SIG-M5 (cell line): ENCODE measurements at regions not wholly inside any gene's neighbourhood (a gene's known extent, or its start where the extent isn't known, plus 50 kb on each side); places are given as distances from the start of the nearest gene placed in this dataset.
A peak's percentile ranks its signal among the peaks of the same experiment; 100 is the strongest.

Experiments
- DNase-seq: peaks from one replicate; lab custom pipeline; 2025; lab: John Stamatoyannopoulos, UW

DNA sequence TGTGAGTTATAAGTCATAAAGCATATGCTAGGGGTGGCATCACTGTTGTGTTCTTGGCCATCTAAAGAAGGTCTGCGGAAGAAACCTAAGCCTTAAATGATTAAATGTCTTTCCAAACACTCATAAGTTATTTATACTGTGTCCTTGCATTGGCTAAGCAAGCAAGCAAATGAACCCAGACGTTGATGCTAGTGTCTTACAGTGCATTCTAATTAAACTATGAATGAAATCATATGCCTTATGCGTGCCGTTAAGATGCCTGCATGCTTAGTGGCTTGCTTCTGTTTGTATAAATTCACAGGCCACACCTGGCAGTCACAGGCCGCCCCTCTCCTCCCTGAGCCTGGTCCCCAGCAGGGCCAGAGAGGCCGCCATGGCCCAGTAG lies 49.9 kb downstream of the RIN2 start:
- no peak for DNase-seq

GRCh38 chr20:19808498-19808897 lies 50.4 kb downstream of the RIN2 start:
- DNase-seq = no peak

GRCh38 chr20:19809505-19809904 lies 51.4 kb downstream of the RIN2 start:
- DNase-seq = no peak

DNA sequence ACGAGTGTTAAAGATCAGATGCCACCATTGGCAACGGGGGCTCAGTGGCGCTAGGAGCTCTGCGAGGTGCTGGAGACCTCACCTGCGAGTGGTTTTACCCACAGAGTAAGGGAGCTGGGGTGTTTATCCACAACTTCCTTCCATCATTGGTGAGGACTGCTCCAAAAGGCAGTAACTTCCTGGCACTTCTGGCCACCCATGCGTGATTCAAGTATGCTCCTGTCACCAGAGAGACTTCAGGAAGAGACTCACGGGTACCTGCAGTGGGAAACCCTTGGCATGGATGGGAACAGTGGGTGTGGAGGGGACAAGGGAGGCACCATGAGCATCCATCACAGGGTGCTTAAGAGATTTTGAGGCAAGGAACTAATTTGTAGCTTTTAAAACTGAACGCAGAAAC lies 53.2 kb downstream of the RIN2 start:
- no peak for DNase-seq

DNA sequence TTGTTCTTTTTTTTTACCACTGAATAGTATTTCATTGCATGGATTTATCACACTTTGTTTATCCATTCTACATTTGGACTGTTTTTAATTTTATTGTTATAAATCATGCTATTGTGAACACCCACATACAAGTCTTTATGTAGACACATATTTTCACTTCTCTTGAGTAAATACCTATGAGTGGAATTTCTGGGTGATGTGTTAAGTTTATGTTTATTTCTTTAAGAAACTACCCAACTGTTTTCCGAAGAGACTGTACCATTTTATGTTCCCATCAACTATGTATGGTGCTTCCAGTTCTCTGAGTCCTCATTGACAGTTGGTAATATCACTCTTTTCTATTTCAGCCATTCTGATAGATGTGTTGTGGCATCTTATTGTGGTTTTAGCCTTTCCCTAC lies 54.0 kb downstream of the RIN2 start:
- DNase-seq = no peak

GRCh38 chr20:19812696-19813095 lies 54.6 kb downstream of the RIN2 start:
- no peak for DNase-seq

- no peak for DNase-seq
Observed at GRCh38 chr20:19813846-19814640, 56.0 kb downstream of the RIN2 start.

DNA sequence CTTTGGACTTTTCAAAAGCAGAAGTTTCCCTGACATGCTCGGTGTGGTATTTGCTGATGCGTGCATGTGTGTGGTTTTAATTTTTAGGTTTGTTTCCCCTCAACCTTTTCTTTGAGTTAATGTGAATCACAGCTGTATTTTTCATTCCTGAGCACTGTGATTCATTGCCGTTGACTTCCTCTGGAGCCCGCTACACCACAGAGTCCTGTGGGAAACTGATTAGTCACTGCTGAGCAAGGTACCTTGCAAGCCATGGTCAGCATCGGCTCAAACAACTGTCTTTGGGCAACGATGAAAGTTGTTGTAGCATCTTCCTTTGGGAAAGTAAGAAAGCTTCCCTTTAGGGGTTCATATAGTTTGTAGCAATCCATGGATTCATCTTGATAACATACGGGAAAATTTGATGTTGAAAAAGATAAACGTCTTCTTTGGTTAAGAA lies 57.5 kb downstream of the RIN2 start:
- DNase-seq = no peak

GRCh38 chr20:19816386-19816785 lies 58.3 kb downstream of the RIN2 start:
- no peak for DNase-seq

GRCh38 chr20:19817017-19817416 lies 59.0 kb downstream of the RIN2 start:
- DNase-seq = no peak

DNA sequence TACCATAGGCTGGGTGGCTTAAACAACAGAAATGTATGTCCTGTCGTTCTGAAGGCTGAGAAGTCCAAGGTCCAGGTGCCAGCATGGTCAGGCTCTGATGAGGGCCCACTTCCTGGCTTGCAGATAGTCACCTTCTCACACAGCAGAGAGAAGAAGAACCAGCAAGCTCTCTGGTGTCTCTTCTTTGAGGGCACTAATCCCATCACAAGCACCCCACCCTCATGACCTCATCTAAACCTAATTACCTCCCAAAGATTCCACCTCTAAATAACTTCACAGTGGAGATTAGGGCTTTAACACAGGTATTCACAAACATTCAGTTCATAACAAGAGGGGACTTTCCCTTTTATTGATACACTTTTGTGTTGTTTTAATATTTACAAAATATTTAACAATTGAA lies 61.1 kb downstream of the RIN2 start:
- no peak for DNase-seq

GRCh38 chr20:19820555-19821211 lies 62.6 kb downstream of the RIN2 start:
- no peak for DNase-seq

DNA sequence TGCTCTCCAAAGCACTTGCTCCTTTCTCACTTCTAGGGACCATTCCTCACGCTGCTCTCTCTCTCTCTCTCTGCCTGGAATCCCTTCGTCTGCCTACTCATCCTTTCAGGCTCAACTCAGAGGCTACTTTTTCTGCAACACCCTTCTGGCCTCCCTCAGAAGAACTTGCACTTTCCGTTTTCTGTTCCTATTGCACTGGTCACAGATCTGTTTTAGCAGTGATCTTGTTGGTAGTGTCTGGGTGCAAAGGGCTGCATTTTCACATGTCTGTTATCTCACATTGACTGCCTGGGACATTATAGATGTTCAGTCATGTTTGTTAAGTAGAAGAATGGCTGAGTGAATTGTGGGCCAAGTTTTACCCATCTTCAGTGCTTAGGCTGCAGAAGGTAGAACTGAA lies 63.5 kb downstream of the RIN2 start:
- no peak for DNase-seq

- no peak for DNase-seq
Observed at GRCh38 chr20:19823216-19823615, 65.2 kb downstream of the RIN2 start.

GRCh38 chr20:19823971-19824370 lies 65.9 kb downstream of the RIN2 start:
- no peak for DNase-seq

GRCh38 chr20:19824861-19825260 lies 66.8 kb downstream of the RIN2 start:
- DNase-seq = no peak

- no peak for DNase-seq
Observed at GRCh38 chr20:19826179-19826914, 68.3 kb downstream of the RIN2 start.

DNA sequence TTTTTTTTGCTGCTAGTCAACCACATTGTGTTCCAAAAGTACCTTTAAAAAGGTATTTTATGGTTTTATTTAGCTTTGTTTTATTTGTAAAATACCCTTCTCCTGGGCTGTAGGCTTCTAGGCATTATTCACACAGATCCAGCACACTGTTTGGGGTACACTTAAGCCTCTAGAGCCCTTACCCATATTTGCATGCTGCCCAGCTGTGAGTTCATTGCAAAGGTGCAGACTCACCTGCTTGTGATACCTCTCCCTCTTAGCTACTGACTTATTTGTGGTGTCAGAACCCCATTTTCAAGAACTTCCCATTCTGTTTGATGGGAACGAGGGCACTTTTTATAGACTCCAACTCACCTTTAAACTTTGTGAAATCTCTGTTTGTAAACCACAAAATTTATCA lies 69.8 kb downstream of the RIN2 start:
- DNase-seq = no peak

DNA sequence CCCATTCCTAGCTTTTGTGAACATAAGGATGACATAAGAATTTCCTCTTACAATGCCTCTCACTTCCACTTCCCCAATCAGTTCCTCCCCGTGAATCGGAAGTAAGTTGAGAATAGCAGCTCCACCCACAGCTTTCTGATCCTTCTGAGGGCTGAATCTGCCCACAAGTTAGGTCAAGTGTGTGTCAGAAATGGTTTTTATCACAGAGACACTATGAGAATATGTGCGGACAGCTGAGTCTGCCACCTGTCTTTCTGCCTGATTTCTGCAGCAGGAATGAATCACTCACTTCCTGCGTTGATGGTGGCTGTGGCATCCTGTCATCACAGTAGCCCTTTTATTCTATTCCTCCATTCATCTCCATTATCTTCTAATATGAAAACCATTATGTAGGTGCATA lies 70.2 kb downstream of the RIN2 start:
- peak; percentile 47 for DNase-seq

GRCh38 chr20:19830211-19830785 lies 72.2 kb downstream of the RIN2 start:
- DNase-seq = no peak

DNA sequence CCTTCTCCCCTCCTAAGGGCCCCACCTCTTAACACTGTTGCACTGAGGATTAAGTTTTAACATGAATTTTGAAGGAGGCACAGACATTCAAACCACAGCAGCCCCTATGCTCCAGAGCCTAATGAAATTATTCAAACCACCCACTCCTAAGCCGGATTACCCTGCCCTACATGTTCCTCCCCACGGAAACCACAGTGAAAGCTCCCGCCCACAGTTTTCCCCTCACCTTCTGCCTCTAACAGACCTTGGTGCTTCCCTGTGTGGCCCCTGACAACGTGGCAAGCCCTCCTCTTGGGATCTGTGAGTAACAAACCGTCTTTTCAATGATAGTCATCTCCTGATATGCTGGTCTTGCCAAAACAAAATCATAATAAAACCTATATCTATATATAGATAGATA lies 74.8 kb downstream of the RIN2 start:
- DNase-seq = no peak

- DNase-seq = no peak
Observed at GRCh38 chr20:19833395-19833794, 75.3 kb downstream of the RIN2 start.

GRCh38 chr20:19834287-19834686 lies 76.2 kb downstream of the RIN2 start:
- no peak for DNase-seq
